ENCODE measurements at regions not wholly inside any gene's neighbourhood (a gene's known extent, or its start where the extent isn't known, plus 50 kb on each side); places are given as distances from the start of the nearest gene placed in this dataset.

DNA sequence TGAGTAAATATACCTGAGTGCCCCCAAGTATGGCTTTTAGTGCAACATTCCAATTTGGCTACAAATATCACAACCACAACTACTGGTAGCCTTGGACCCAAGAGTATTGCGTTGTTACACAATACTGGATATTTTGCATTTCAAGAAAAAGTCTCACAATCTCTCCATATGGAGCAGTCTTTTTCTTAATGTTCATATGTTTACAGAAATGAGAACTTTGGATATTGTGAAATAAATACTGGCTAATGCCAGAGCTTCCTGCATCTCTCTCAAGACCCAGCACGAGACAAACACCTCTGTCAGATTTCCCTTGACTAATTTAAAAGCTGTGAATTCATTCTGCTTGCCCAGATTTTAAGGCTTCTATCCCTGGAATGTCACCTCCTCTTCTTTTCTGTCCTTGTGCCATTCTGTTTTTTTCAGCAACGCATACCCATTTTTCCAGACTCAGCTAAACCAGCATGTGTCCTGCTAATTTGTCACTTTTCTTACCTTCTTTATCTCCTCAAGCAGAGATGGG, 136.2 kb upstream of the BACE2 start:
- Histone ChIP-seq H3K9me2 (no peaks in the 10 kb centered on the region), H3K9ac (no peak overlapping the region), H3K4me1 (ENCODE audit: control insufficient read depth in 1 of 2, insufficient read depth in 2 of 2, low read depth in 1 of 2, low read length in 1 of 2) (no peaks in the 10 kb centered on the region), H2AFZ (ENCODE audit: low read depth) (no peak overlapping the region), H3K27me3 (ENCODE audit: insufficient read depth) (no peaks in the 10 kb centered on the region), H3K79me2 (ENCODE audit: insufficient read depth) (no peaks in the 10 kb centered on the region), H4K20me1 (ENCODE audit: insufficient read depth) (no peaks in the 10 kb centered on the region), H3K27ac (ENCODE audit: low read depth in 2 of 2, low read length in 1 of 2) (no peak overlapping the region), H3K9me3 (no peaks in the 10 kb centered on the region), H3F3A (replicated peaks; ENCODE audit: insufficient read depth) (no peaks in the 10 kb centered on the region), H3K4me2 (no peak overlapping the region), H3K4me3 (ENCODE audit: low read depth in 2 of 2, low read length in 1 of 2) (no peak overlapping the region), H3K36me3 (replicated peaks in 1 of 2; ENCODE audit: control insufficient read depth in 1 of 2, insufficient read depth in 2 of 2, low read length in 1 of 2) (no peaks in the 10 kb centered on the region)
- no peak for DNase-seq
- TF ChIP-seq FOSL2 (IDR thresholded peaks at IDR 0.05; ENCODE audit: borderline replicate concordance, low read depth) = no peak
- no peak for TF ChIP-seq TAF1 (IDR thresholded peaks at IDR 0.05; ENCODE audit: borderline replicate concordance, low read depth, low read length)
- no peak for TF ChIP-seq TCF12 (IDR thresholded peaks at IDR 0.05)
- TF ChIP-seq, protein P1, sequence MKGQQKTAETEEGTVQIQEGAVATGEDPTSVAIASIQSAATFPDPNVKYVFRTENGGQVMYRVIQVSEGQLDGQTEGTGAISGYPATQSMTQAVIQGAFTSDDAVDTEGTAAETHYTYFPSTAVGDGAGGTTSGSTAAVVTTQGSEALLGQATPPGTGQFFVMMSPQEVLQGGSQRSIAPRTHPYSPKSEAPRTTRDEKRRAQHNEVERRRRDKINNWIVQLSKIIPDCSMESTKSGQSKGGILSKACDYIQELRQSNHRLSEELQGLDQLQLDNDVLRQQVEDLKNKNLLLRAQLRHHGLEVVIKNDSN (IDR thresholded peaks at IDR 0.05; ENCODE audit: borderline replicate concordance, low read depth) = no peak
- TF ChIP-seq SMC3 (IDR thresholded peaks at IDR 0.05; ENCODE audit: low read depth, low read length) = no peak
- no peak for TF ChIP-seq MEF2A (IDR thresholded peaks at IDR 0.05; ENCODE audit: borderline replicate concordance, low read depth)
- TF ChIP-seq RFX5 (IDR thresholded peaks at IDR 0.05; ENCODE audit: low read length) = no peak
- no peak for TF ChIP-seq NFIC (IDR thresholded peaks at IDR 0.05; ENCODE audit: borderline replicate concordance)
- TF ChIP-seq, protein P2, sequence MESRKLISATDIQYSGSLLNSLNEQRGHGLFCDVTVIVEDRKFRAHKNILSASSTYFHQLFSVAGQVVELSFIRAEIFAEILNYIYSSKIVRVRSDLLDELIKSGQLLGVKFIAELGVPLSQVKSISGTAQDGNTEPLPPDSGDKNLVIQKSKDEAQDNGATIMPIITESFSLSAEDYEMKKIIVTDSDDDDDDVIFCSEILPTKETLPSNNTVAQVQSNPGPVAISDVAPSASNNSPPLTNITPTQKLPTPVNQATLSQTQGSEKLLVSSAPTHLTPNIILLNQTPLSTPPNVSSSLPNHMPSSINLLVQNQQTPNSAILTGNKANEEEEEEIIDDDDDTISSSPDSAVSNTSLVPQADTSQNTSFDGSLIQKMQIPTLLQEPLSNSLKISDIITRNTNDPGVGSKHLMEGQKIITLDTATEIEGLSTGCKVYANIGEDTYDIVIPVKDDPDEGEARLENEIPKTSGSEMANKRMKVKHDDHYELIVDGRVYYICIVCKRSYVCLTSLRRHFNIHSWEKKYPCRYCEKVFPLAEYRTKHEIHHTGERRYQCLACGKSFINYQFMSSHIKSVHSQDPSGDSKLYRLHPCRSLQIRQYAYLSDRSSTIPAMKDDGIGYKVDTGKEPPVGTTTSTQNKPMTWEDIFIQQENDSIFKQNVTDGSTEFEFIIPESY (IDR thresholded peaks at IDR 0.05; ENCODE audit: borderline replicate concordance, low read depth) = no peak
- CTCF ChIA-PET = no interaction called here
- POLR2A ChIA-PET = no interaction called here
- WGBS (ENCODE audit: low lambda C conversion rate) = 22% methylated on average over 3 of the region's 3 CpGs

DNA sequence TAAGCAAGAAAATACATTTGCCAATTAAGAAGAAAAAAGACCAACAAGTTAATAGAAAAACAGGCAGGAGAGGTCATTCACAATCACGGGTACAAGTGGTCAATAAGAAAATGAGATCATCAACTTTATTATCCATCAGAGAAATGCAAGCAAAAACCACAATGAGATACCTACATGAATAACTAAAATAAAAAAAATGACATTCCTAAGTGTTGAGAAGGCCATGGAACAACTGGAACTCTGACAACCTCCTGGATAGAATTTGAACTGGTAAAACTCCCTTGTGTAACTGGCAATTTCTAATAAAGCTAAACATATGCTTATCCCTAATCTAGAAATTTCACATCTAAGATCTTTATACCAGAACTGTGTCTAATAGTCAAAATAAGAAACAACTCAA, 135.4 kb upstream of the BACE2 start:
- Histone ChIP-seq H3F3A (replicated peaks; ENCODE audit: insufficient read depth) (no peaks in the 10 kb centered on the region), H3K9me2 (no peaks in the 10 kb centered on the region), H3K4me3 (ENCODE audit: low read depth in 2 of 2, low read length in 1 of 2) (no peak overlapping the region), H3K79me2 (ENCODE audit: insufficient read depth) (no peaks in the 10 kb centered on the region), H3K4me1 (ENCODE audit: control insufficient read depth in 1 of 2, insufficient read depth in 2 of 2, low read depth in 1 of 2, low read length in 1 of 2) (no peaks in the 10 kb centered on the region), H4K20me1 (ENCODE audit: insufficient read depth) (no peaks in the 10 kb centered on the region), H3K27me3 (ENCODE audit: insufficient read depth) (no peaks in the 10 kb centered on the region), H2AFZ (ENCODE audit: low read depth) (no peak overlapping the region), H3K9me3 (no peaks in the 10 kb centered on the region), H3K4me2 (no peak overlapping the region), H3K36me3 (replicated peaks in 1 of 2; ENCODE audit: control insufficient read depth in 1 of 2, insufficient read depth in 2 of 2, low read length in 1 of 2) (no peaks in the 10 kb centered on the region), H3K27ac (ENCODE audit: low read depth in 2 of 2, low read length in 1 of 2) (no peak overlapping the region), H3K9ac (no peak overlapping the region)
- TF ChIP-seq, protein P3, sequence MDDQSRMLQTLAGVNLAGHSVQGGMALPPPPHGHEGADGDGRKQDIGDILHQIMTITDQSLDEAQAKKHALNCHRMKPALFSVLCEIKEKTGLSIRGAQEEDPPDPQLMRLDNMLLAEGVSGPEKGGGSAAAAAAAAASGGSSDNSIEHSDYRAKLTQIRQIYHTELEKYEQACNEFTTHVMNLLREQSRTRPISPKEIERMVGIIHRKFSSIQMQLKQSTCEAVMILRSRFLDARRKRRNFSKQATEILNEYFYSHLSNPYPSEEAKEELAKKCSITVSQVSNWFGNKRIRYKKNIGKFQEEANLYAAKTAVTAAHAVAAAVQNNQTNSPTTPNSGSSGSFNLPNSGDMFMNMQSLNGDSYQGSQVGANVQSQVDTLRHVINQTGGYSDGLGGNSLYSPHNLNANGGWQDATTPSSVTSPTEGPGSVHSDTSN (IDR thresholded peaks at IDR 0.05) = no peak
- no peak for TF ChIP-seq EZH2phosphoT487 (IDR thresholded peaks at IDR 0.05; ENCODE audit: borderline replicate concordance, low read depth)
- no peak for TF ChIP-seq NRF1 (IDR thresholded peaks at IDR 0.05; ENCODE audit: low read depth, low read length)
- TF ChIP-seq MXI1 (IDR thresholded peaks at IDR 0.05; ENCODE audit: low read depth, low read length) = no peak
- TF ChIP-seq, protein P4, sequence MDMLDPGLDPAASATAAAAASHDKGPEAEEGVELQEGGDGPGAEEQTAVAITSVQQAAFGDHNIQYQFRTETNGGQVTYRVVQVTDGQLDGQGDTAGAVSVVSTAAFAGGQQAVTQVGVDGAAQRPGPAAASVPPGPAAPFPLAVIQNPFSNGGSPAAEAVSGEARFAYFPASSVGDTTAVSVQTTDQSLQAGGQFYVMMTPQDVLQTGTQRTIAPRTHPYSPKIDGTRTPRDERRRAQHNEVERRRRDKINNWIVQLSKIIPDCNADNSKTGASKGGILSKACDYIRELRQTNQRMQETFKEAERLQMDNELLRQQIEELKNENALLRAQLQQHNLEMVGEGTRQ (IDR thresholded peaks at IDR 0.05; ENCODE audit: borderline replicate concordance, low read depth, low read length) = no peak
- TF ChIP-seq YY1 (IDR thresholded peaks at IDR 0.05; ENCODE audit: low read depth) = no peak
- no peak for TF ChIP-seq SIN3A (IDR thresholded peaks at IDR 0.05; ENCODE audit: borderline replicate concordance, low read depth, low read length)
- TF ChIP-seq, protein P5, sequence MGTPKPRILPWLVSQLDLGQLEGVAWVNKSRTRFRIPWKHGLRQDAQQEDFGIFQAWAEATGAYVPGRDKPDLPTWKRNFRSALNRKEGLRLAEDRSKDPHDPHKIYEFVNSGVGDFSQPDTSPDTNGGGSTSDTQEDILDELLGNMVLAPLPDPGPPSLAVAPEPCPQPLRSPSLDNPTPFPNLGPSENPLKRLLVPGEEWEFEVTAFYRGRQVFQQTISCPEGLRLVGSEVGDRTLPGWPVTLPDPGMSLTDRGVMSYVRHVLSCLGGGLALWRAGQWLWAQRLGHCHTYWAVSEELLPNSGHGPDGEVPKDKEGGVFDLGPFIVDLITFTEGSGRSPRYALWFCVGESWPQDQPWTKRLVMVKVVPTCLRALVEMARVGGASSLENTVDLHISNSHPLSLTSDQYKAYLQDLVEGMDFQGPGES (IDR thresholded peaks at IDR 0.05; ENCODE audit: low read depth, low read length) = no peak
- TF ChIP-seq, protein P6, sequence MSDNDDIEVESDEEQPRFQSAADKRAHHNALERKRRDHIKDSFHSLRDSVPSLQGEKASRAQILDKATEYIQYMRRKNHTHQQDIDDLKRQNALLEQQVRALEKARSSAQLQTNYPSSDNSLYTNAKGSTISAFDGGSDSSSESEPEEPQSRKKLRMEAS (IDR thresholded peaks at IDR 0.05; ENCODE audit: low read depth) = no peak
- no peak for TF ChIP-seq JUND (IDR thresholded peaks at IDR 0.05)
- TF ChIP-seq RAD21 (IDR thresholded peaks at IDR 0.05; ENCODE audit: low read length) = no peak
- no peak for TF ChIP-seq TEAD4 (IDR thresholded peaks at IDR 0.05; ENCODE audit: borderline replicate concordance, insufficient read depth)
- TF ChIP-seq FOXJ3 (CRISPR knock-in tag; IDR thresholded peaks at IDR 0.05) = no peak
- TF ChIP-seq ELF1 (IDR thresholded peaks at IDR 0.05) = no peak
- ChIA-PET CTCF (no interaction called here), POLR2A (no interaction called here)
- no peak for DNase-seq
- WGBS (ENCODE audit: low lambda C conversion rate) = 4% methylated on average over 1 of the region's 1 CpG

Measured in SK-N-SH (cell line).